Ecto neural progenitor cell (in vitro differentiated cells): ENCODE measurements at regions not wholly inside any gene's neighbourhood (a gene's known extent, or its start where the extent isn't known, plus 50 kb on each side); places are given as distances from the start of the nearest gene placed in this dataset.

Experiments used
- DNase-seq: peaks from one replicate; pipeline ENCODE4 v3.0.0-alpha.2; 2018; ENCODE audit warnings: low spot score

DNA sequence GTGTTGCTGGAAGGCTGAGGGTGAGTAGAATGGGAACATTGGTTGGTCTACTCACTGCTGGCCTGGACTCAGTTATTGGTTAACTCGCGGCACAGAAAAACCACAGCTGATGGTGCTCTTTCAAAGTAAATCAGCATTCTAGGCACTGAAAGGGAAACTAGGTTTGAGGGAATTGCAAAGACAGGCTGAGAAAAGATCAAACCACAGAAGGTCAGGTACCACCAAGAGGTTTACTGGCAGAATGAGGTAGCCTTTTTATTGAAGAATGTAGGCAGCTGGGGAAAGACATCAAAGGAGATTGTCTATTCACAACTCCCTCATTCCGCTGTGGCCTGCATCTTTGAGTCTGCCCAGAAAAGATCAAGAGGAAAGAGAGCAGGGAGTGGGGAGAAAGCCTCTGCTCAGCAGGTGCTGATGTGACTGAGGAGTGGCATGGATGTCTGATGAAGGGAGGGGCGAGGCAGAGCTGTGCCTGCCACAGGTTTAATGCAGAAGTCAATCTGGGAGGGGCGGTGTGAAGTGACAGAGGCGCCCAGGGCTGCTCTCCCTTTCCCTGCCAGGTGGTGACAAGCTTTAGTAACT is 255.5 kb downstream of the MAN2A1 start:
- no peak for DNase-seq

DNA sequence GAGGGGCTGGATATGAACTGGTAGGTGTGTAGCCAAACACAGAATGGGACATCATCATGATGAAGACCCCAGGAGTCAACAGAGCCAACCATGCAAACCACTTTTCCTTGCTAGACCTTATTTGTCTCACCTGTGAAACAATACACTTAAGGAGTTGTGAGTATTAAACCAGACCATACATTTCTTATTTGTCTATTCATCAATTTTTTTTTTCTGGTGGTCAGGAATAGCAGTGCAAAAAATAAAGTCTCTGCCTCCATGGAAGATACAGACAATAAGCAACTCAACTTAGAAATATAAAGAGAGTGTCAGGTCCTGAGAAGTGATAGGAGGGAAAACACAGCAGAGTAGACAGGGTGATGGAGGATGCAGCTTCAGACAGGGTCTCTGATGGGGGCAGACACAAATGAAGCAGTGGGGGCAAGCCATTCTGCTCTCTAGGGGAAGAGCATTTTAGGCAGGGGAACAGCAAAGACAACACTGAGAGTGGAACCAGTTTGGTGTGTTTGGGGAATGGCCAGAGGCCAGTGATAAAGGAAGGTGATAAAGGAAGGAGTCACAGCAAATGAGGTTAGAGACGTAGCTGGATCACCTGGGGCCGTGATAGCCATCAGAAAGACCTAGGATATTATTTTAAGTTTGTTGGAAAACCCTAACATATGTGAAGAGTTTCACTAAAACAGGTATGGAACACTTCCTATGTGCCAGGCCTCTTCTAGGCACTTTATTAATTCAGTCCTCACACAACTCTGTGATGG is 256.2 kb downstream of the MAN2A1 start:
- no peak for DNase-seq

DNA sequence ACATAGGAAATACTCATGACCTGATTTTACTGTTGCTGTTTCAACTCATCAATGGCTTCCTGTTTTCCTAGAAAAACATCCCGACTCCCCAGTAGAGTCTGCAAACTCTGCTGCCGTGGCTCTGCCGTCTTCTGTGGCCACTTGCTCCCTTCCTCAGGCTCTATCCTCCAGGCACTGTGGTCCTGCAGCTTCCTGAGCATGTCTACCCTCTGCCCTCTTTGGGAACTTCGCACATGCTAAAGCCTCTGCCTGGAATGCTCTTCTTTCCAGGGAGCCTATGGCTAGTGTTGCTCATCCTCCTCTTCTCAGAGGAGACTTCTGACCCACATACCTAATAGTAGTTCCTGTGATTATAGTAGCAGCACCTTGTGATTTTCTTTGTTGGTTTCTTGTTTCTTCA is 256.9 kb downstream of the MAN2A1 start:
- DNase-seq: no peak

DNA sequence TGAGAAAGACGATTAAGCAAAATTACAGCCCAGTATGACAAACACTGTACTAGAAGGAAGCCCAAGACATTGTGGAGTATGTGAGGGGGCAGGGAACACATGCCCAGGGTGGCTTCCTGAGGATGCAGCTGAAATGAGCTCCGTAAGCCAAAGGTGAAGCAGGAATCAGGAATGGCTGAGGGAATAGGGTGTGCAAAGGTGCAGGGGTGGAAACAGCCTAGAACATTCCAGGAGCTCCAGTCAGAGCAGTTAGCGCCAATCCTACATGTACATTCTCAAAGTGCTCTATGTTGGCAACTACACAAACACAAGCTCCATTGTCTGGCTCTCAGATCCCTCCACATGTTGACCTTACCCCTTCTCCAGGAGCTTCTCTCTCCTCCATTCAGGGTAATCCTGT is 257.9 kb downstream of the MAN2A1 start:
- DNase-seq: no peak

DNA sequence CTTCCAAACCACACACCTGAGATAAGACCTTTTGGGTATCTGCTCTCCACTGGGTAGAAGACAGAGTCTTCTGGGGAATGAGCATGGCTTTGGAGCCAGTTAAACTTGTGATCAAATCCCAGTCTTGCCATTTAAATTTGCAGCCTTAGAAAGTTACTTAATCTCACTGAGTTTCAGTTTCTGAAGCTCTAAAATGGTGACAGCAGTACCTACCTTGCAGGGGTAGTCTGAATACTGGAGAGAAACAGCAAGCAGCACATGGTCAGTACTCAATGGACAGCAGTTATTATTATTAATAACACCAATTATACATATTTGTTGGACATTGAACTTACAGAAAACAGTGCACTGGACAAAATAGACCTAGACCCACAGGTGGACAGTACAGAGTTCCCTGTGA is 260.9 kb downstream of the MAN2A1 start:
- no peak for DNase-seq

DNA sequence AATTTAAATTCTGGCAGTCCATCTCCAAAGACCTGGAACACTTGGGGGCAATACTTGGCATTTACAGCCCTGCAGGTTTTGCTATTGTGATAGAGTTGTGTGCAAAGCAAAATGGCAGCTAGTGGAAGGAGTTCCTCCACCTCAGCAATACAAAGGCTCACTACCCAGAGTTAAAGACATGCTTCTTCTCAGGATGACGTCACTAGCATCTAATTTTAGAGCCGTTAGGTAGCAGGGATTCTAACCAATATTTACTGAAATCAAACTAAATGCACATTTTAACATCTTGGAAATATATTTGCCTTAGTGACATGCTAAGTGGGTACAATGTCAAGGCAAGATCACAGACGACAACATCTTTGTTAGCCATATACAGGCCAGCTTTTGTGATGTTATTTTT is 261.6 kb downstream of the MAN2A1 start:
- DNase-seq: no peak

DNA sequence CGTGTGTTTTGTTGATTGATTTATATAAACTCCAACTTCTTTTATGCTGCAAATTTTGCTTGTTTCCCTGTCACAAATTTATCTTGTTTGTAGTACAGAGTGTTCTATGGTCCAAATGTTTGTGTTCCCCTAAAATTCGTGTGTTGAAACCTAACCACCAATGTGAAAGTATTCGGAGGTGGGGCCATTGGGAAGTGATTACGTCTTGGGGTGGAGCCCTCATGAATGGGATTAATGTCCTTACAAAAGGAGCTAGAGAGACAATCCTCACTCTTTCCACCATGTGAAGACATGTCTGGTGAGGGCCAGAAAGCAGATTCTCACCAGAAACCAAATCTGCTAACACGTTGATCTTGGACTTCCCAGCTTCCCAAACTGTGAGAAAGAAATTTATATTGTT is 262.0 kb downstream of the MAN2A1 start:
- DNase-seq: no peak

DNA sequence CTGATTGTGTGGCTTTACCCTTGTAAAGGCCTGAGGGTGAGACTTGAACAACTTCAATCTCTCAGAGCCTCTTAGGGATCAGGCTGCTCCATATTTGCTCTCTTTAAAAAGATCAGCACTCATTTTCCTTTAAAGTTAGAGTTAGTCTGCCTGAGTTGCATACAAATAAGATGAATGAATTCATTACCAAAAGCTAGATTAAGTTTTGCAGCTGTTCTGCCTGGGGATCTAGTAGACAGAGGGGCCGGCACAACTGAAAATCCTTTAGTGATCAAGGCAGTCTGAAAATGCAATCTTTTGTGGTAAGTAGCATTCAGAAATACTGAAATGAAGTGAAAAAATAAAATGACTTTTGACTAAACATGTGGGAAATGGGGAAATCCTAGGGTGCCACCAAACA is 264.0 kb downstream of the MAN2A1 start:
- no peak for DNase-seq

DNA sequence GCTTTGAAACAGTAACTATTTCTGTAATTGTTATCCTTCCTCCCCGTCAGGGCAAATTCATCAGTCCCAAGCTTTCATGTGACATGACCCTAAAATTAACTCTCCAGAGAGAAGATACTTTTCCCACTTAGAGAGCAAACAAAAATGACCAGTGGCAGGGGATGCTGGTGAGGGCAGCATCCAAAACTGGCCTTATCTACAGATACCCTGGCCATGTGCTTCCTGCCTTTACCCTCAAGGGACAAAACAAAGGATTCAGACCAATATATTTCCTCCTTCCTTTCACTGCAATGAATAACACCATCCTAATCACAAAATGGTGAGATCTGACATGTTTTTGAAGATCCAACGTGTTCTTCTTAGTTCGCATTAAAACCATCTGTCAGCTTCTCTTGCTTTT is 267.2 kb downstream of the MAN2A1 start:
- no peak for DNase-seq

DNA sequence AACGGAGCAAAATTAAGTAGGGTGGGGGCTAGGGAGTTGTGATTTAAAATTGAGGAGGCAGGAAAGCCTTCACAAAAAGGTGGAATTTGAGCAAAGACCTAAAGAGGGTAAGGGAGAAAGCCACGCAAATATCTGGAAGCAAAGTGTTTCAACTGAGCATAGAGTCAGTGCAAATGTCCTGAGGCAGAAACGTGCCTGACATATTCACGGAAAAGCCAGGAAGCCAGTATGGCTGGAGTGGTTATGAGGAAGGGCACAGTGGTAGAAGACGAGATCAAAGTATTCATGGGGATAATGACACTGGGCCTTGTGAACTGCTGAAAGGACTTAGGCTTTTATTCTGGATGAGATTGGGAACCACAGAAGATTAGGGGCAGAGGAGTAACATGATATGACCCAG is 268.4 kb downstream of the MAN2A1 start:
- no peak for DNase-seq

DNA sequence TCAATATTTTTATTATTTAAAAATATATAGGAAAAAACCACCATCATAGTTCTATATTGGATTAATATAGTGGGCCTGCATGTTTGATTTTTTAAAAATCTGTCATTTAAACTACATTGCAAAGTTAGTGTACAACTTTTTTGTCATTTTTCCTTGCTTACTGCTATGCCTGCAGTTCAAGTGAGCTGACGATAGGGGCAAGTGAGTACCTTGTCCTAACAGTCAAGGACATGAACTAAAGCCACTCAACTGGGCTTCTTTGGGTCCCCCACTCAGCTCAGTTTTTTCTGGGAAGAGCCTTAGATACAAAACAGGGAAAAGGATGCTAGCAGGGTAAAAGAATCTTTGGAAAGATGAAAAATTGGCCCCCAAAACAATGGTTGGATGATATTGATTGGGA is 269.9 kb downstream of the MAN2A1 start:
- DNase-seq: no peak

DNA sequence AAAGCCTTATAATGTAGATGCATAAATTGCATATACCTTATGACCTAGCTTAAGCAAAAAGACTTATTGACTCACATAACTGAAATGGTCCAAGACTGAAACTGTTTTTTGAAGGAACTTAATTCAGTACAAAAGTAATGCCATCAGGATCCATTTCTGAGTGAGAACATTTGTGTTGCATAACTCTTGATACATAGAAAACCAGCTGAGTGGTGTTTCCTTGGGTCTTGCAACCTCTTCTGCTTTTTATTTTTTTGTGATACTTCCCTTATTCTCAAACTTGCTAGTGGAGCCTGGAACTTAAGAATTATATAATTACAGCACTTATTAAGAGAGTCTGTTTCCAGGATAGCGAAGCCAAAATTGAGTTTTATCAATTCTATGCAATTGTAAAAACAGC is 272.0 kb downstream of the MAN2A1 start:
- DNase-seq: no peak

DNA sequence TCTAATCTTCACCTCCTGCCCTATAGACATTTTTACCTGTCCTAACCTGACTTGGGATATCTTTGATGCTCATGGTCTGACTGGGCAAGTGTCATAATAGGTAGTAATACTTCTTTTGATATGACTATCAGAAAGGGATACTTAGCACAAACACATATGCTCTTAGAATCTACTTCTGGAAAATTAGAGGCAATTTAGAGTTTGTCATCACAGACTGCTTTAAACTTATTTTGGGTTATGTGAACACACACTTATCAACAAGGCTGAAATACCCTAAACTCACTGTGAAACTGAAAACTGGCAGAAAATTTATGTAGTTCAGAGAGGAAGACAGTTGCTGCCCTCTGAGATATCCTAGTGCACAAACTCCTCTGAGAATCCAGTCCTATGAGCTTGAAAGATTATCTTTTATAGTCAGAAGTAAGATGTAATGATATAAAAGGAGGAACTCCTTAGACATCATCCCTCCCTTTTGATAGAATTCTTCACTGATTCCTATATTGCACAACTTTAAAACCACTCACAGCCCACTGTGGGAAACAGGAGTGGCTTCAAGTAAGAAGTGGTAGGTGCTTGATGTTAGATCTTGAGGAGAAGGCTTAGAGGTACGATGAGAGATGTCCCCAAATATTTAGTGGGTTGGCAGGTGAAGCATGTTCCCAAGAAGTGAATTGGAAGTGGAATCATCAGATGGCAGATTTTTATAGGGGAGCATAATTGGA is 273.3 kb downstream of the MAN2A1 start:
- DNase-seq: no peak

DNA sequence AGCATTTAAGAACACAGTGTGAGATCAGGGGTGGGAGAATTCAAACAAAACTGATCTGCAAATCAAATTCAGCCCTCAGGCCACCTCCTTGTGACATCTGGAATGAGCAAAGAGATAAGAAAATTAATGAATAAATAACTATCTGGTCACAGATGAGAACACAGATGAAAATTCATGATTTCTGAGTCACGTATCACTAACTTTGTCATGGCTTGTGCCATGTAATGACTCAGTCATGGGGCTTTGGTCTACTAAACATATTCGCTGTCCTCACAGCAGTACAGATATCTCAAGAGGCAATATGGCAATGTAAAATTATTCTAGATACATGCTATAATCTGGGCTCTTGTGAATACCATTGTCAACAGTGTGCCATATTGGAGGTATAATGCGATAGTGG is 274.4 kb downstream of the MAN2A1 start:
- DNase-seq: no peak

DNA sequence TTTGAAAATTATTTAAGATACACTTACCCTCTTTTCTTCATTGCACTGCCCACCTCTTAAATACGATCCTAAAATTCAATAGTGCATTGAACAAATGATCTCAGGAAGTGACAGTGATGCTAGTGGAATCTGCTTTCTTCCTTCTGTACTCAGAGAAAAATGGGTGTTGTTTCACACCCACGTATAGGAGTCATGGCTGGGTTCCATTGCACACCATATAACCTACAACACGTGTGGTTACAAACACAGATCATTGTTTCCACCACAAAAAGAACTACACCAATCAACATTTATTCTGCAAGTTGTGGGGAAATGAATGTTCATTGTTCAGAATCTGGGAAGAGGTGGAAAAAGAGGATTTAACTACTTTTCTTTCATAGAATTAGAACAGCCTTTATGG is 275.9 kb downstream of the MAN2A1 start:
- no peak for DNase-seq

DNA sequence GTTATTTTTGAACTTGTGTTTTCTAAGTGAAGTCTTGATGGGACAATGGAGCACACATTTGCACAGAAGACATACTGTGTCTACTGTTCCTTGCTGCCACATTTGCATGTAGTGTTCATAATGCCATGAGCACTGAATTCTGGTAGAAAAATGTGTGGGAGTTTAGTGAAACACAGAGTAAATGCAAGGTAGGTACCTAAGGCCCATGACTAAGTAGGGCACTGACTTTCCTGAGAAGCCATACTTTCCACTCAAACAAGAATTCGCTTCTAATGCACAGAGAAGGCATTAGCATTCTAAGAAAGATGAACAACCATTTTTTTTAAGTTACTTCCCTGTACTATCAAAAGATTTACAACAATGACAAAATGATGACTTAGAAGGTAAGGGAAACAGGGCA is 282.2 kb downstream of the MAN2A1 start:
- no peak for DNase-seq

DNA sequence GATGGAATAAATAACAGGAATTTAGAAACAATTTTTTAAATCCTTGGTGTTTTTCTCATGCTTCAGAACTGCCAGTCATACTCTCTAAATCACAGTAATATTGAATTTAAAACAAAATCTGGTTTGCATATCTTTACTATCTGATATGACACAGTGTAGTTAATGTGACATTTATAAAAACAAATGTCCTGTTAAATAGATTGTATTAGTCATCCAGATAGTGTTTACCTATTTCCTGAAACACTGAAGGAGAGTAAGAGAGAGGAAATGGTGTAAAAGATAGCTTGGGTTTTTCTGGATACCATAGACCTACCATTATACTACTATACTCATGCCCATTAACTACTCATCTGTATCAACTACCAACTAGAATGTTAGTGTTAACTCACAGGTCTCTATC is 292.3 kb downstream of the MAN2A1 start:
- no peak for DNase-seq

DNA sequence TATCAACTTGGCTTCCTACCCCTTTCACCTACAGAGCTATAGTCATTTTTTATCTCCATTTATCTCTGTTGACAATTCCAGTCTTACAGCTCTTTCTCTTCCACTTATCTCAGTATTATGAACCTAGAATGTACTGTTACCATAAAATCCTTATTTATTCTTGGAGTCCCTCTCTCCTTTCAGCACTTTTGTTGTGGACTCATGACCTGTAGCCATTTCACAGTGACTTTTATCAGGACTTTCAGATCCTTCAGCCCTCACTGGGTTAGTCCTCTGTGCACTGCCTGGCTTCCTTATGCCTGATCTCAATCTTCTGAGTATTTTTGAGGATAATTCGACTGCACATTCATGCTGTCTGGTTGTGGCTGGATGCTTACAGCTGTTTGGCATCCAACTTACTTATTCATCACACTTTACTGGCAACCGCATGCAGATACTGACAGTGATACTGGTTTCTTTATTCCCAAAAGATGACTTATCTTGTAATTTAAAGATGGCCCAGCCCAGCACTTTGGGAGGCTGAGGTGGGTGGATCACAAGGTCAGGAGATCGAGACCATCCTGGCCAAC is 293.3 kb downstream of the MAN2A1 start:
- DNase-seq: no peak

DNA sequence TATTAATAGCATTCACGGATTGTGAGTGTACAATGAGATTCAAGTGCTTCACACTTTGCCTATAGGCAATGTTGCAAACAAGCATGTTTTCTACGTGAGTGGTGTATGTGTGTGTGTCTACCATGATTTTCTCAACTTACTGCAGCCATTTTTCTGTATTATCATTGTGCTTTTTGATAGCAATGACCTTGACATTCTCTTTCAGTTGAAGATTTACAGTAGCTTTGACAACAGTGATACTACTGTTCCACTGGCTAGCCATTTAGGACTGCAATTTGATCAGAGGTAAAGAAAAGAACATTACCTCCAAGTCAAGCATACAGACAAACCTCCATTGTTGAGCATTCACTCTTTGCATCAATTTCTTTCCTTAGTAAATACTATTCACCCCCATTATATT is 297.0 kb downstream of the MAN2A1 start:
- no peak for DNase-seq

DNA sequence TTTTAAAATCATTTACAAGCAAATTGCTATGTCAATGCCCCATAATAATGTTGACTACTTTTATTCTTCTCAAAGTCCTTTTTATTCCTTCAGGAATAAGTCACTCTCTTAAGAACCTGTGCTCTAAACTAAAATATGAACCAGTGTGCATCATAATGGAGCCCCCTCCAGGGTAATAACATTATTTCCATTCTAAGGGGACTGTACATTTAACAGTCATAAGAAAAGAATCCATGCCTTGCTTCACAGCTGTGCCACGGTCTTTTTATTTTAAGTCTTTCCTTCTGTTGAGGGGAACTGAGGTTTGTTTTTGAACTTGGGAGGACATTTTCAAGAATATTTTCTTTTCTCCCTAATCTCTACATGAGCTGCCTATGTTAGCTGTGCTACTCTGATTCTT is 297.6 kb downstream of the MAN2A1 start:
- no peak for DNase-seq

DNA sequence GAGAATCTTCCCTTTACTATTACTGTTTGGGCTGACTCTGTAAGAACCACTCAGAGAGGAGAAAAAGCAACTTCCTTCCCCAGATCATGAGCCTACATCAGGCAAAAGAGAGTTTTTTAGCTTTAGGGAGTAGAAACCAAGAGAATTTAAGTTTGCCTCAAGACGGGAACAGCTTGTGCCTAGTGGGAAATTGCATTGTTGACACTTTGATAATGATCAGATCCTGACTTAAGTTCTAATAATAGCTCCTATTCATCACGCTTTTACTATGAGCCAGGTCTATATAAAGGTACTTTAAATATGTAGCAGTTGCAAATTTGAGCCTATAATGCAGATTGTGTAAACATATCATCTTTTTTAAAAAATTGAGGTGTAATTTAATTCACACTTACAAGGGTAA is 298.2 kb downstream of the MAN2A1 start:
- DNase-seq: no peak

DNA sequence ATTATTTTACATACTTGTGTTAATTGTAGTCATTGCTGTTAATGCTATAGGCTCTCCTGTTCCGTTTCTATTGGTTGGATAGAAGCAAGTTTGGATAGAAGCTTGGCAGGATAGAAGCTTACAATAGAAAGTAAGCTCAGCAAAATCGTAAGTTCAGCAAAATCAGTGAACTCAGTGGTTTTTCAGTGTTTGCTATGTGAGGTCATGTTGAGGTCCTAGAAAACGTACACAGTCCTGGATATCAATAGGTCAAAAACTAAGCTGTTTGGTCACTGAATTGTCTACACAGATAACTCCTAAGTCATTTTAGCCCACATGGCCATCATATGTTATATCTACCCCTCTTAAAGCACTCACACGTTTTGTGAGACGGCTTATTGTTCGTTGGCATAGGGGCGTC is 299.4 kb downstream of the MAN2A1 start:
- no peak for DNase-seq

DNA sequence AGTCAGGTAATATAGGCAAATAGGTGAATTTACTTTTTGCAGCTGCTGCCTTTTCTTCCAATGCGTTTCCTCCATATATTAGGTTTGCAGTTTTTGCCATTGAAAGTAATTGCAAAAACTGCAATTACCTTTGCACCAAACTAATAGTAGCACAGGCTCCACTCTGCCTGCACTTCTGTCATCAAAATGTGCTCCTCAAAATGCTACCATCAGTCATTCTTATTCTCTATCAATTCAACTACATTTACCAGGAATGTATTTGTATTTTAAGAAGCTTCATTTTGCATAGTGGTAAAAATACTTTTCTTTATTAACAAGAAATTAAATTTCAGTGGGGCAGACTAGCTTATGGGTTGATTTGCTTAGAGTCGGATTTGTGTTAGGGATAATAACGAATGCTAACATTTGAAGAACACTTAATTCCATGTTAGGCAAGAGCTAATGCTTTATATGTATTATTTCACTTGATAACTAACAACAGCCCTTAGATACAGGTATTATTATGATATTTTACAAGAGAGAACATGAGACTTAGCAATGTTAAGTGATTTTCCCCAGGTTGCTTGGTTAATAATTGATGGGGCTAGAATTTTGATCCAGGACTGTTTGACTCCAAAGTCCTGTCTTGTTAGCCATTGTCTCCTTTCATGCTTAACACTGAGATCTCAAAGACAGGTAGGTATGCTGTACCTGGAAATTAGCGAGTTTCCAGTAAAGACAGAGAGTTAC is 300.4 kb downstream of the MAN2A1 start:
- no peak for DNase-seq
